GM18517 (cell line): ENCODE measurements at regions not wholly inside any gene's neighbourhood (a gene's known extent, or its start where the extent isn't known, plus 50 kb on each side); places are given as distances from the start of the nearest gene placed in this dataset.
"Not testable (repeated sequence)": the region's sequence is repeated elsewhere in the genome, so short reads cannot be mapped to it uniquely, and the experiment has no call there.

Source experiments
- ATAC-seq: cut with Tn5 transposase; IDR thresholded peaks from one replicate; pipeline ENCODE4 v1.9.1; 2021; ENCODE audit warnings: mild to moderate bottlenecking, moderate library complexity; ENCODE audit not compliant: unreplicated experiment

DNA sequence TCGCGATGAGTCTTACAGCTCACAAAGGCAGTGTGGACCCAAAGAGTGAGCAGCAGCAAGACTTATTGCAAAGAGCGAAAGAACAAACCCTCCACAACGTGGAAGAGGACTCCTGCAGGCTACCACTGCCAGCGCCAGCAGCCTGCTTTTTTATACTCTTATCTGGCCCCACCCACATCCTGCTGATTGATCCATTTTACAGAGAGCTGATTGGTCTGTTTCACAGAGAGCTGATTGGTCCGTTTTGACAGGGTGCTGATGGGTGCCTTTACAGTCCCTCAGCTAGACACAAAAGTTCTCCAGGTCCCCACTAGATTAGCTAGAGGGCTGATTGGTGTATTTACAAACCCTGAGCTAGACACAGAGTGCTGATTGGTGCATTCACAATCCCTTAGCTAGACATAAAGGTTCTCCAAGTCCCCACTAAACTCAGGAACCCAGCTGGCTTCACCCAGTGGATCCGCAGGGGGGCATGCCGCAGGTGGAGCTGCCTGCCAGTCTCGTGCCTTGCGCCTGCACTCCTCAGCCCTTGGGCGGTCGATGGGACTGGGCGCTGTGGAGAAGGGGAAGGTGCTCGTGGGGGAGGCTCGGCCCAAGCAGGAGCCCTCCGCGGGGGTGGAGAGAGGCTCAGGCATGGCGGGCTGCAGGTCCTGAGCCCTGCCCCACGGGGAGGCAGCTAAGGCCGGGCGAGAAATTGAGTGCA is 75.7 kb downstream of the QDPR start:
- ATAC-seq, result not testable (repeated sequence)

GRCh38 chr4:17433827-17434226 is 78.1 kb downstream of the QDPR start:
- no peak for ATAC-seq

- ATAC-seq, result no peak
Observed at GRCh38 chr4:17427991-17428390, 83.9 kb downstream of the QDPR start.

DNA sequence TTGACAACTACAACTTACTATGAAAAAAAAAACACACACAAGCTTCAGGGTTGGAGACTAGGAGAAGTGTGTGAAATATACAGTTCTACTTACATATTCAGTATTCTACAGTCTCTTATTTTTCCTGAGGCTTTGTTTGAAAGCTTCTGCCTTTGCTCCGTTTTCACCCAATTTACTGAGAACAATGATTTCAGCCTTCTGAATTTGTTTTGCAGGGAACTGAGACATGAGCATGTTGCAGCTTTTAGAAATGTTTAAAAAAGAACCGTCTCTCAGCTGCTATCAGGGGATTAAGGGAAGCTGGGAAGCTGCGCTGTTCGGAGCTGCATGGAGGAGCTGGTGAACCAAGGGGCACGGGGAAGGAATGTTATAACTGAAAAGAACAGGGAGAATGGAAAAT is 85.7 kb downstream of the QDPR start:
- no peak for ATAC-seq

- no peak for ATAC-seq
Observed at GRCh38 chr4:17418010-17418409, 93.9 kb downstream of the QDPR start.

DNA sequence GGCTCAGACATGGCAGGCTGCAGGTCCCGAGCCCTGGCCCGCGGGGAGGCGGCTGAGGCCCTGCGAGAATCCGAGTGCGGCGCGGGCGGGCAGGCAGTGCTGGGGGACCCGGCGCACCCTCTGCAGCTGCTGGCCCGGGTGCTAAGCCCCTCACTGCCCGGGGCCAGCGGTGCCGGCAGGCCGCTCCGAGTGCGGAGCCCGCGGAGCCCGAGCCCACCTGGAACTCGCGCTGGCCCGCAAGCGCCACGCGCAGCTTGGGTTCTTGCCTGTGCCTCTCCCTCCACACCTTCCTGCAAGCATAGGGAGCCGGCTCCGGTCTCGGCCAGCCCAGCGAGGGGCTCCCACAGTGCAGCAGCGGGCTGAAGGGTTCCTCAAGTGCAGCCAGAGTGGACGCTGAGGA is 97.5 kb downstream of the QDPR start:
- no peak for ATAC-seq

GRCh38 chr4:17400686-17401085 is 111.2 kb downstream of the QDPR start:
- no peak for ATAC-seq

DNA sequence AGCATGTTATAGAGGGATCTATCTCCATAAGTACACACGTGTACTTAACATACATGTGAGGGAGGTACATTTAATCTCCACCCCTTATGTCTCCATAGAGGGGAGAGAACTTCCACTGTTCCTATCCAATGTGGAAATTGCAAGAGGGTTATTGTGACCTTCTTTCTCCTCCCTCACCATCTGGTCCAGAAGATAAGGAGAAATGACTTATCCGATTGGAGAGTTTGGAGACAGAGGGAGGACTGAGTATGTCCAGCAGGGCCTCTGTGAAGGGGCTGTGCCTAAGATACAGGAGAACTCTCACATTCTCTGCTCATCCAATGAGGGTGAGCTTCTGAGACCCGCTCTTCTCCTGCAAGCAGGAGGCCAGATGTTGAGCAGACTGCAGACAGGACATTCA is 113.1 kb downstream of the QDPR start:
- ATAC-seq, result no peak

- no peak for ATAC-seq
Observed at GRCh38 chr4:17398035-17398434, 113.9 kb downstream of the QDPR start.

GRCh38 chr4:17397611-17398010 is 114.3 kb downstream of the QDPR start:
- ATAC-seq, result no peak

DNA sequence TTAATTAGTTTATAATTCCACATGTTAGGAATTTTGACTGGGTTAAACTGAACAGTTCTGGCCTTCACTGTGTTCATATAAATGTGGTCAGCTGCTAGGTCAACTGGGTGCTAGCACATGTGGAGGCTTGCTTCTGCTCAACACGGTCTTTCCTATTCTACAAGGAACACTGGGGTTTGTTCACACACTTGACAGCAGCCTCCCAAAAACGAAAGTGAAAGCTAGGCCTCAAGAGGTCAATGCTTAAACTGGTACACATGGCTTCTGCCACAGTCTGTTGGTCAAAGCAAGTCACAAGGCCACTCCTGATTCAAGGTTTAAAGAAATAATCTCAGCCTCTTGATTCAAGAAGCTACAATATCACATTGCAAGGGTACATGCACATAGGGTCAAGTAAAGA is 126.5 kb downstream of the QDPR start:
- no peak for ATAC-seq

GRCh38 chr4:17380347-17380746 is 131.5 kb downstream of the QDPR start:
- ATAC-seq, result no peak

GRCh38 chr4:17376205-17376604 is 135.7 kb downstream of the QDPR start:
- no peak for ATAC-seq

DNA sequence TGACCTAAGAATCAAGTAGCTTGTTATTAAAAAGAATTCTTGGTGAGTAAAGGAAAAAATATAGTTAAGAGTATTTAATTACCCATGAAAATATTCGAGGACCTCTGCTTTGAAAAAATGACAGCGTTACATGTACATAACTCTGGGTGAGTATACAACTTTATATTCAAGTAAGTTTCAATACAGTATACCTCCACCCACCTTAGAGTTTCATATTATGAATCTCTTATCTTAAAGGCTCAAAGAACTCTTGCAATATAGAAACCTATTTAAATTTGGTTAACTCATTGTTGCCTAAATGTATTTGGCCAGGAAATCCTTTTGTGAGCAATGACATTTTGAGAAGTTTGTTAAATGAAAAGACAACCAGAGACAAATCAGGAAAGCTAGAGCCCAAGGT is 138.2 kb downstream of the QDPR start:
- ATAC-seq, result no peak

DNA sequence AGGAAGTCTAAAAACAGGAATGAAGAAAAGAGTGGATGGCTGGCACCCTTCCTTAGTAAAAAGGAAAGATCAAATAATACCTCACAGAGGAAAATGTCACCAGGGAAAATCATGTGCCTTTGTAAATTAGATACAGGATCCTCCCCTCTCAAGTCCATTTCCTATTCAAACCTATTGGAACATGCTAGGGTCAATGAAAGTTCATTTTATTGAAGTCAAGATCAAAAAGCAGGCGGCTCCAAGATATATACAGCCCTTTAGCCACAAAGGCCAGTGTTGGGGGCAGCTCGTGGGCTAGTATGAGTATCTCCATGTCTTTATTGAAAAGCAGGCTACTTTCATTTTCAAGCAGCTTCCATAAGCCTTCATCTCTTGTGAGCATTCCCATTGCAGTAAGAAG is 141.1 kb downstream of the QDPR start:
- ATAC-seq, result no peak

GRCh38 chr4:17368408-17368807 is 143.5 kb downstream of the QDPR start:
- no peak for ATAC-seq

DNA sequence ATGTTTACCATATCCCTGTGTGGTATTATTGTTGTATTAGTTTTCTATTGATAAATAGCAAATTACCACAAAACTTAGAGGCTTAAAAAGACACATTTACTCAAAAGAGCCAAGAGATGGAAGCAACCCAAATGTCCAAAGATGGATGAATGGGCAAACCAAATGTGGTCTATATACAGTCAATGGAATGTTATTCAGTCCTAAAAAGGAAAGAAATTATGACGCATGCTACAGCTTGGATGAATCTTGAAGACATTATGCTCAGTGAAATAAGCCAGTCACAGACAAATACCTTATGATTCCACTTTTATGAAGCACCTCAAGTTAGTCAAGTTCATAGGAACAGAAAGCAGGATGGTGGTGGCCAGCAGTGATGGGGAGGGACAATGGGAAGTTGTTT is 144.7 kb downstream of the QDPR start:
- ATAC-seq, result no peak

DNA sequence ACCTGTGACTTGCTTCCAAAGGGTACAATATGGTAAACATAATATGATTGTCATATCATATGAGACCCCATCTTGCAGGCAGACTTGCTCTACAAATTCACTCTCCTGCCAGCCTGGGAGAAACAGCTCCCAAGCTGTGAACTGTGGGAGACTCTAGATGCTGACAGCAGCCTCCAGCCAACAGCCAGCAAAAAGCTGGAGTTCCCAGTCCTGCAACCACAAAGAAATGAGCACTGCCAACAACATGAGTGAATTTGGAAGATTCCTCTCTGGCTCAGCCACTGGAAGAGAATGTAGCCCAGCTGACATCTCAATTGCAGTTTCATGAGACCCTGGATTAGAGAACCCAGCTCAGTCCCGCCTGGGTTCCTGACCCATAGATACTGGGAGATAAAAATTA is 145.4 kb downstream of the QDPR start:
- ATAC-seq, result no peak

GRCh38 chr4:17362430-17362829 is 149.5 kb downstream of the QDPR start:
- ATAC-seq, result no peak

DNA sequence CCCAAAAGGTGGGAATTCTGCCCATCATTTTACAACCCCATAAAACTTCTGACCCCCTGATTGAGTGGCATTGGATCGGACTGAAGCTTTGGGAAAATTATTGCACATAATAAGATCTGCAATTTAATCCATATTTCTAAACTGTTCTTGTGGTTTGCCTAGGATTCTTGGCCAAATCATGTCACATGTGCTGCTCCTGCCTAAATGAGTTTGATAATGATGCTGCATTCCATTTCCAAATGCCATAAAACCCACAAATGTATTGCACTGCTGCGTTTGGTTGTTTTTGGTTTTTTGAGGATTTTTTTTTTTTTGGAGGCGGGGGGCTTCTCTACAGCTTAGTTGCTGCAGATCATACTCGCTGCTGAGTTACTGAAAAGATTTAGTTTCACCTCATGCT is 153.6 kb downstream of the QDPR start:
- no peak for ATAC-seq

GRCh38 chr4:17356926-17357325 is 155.0 kb downstream of the QDPR start:
- no peak for ATAC-seq

GRCh38 chr4:17352357-17352756 is 159.5 kb downstream of the QDPR start:
- ATAC-seq, result no peak

DNA sequence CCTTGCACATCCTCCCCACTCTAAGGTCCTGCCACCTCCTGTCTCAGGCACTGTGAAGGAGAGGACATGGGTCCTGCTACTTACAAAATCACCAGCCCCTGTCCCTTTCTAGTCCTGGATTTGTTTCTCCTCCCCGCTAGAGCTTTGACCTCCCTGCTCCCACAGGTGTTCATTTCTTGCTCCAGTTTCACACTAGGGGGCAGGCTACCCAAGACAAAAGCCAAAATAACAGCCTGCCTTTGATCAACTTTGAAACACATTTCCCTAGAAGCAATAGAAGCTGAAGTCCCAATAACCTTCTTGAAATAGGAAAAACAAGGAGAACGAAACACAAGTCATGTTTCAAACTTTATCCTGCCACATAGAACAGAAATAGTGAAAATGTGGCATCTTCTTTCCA is 164.4 kb downstream of the QDPR start:
- no peak for ATAC-seq
